Panc1 (cell line): ENCODE measurements at regions not wholly inside any gene's neighbourhood (a gene's known extent, or its start where the extent isn't known, plus 50 kb on each side); places are given as distances from the start of the nearest gene placed in this dataset.

Experiments
- ATAC-seq: fragments of 200-7000 bp; cut with Tn5 transposase; 2 replicates; pipeline ENCODE4 v1.9.1; 2020; ENCODE audit warnings: mild to moderate bottlenecking, moderate library complexity
- BruUV-seq: library from RNA; stranded (reverse); fragments of 400-500 nt; replicated peaks from 2 replicates; lab custom pipeline; 2021; lab: Mats Ljungman, UMichigan
- CTCF ChIA-PET: fragments of 300-600 bp; sonication (Branson Sonifier 250); formaldehyde crosslinking; loops from one replicate; lab custom pipeline; 2022; ENCODE audit warnings: antibody characterized with exemption; lab: Charles Lee
- POLR2A ChIA-PET: fragments of 300-600 bp; sonication (Branson Sonifier 250); formaldehyde crosslinking; loops from one replicate; lab custom pipeline; 2022; ENCODE audit warnings: antibody characterized with exemption; lab: Charles Lee
- DNase-seq: peaks from one replicate; pipeline ENCODE4 v3.0.0-alpha.2; 2010; ENCODE audit warnings: low read depth, low spot score
- H3K27ac ChIP-seq: 2 replicates; pipeline ENCODE4 v1.5.1; 2011; ENCODE audit warnings: mild to moderate bottlenecking, low read length, inconsistent platforms
- H3K27me3 ChIP-seq: fragments of 200-500 bp; sonication (Bioruptor generic); 2 replicates; pipeline ENCODE4 v1.6.0; 2014; ENCODE audit warnings: low read length, inconsistent platforms; ENCODE audit not compliant: control insufficient read depth, insufficient read depth
- H3K36me3 ChIP-seq: fragments of 200-500 bp; sonication (Bioruptor generic); 2 replicates; pipeline ENCODE4 v1.5.1; 2014; ENCODE audit warnings: inconsistent platforms, mild to moderate bottlenecking, low read length, moderate library complexity; ENCODE audit not compliant: control insufficient read depth, insufficient read depth
- H3K4me1 ChIP-seq: 2 replicates; pipeline ENCODE4 v1.5.1; 2011; ENCODE audit warnings: inconsistent platforms, mild to moderate bottlenecking, low read length, moderate library complexity; ENCODE audit not compliant: control insufficient read depth, insufficient read depth
- H3K4me3 ChIP-seq, 2 experiments: 2 replicates each; pipeline ENCODE4 v1.5.1; 2011 to 2012; ENCODE audit warnings: low read depth in 2 of 2, low read length in 2 of 2, mild to moderate bottlenecking in 2 of 2, inconsistent platforms in 1 of 2, moderate library complexity in 1 of 2
- H3K9me3 ChIP-seq: fragments of 200-500 bp; sonication (Bioruptor generic); 2 replicates; pipeline ENCODE4 v1.5.1; 2014; ENCODE audit warnings: low read depth, mild to moderate bottlenecking, inconsistent platforms, low read length, moderate library complexity; ENCODE audit not compliant: control insufficient read depth, insufficient read depth
- POLR2AphosphoS5 ChIP-seq: IDR thresholded peaks from 2 replicates; pipeline ENCODE4 v1.6.1; 2012; ENCODE audit warnings: mild to moderate bottlenecking, low read depth, low read length, moderate library complexity
- SIN3A ChIP-seq: IDR thresholded peaks from 2 replicates; pipeline ENCODE4 v1.6.1; 2012; ENCODE audit warnings: low read depth, mild to moderate bottlenecking, low read length, moderate library complexity, borderline replicate concordance; ENCODE audit not compliant: insufficient read depth
- TCF7L2 ChIP-seq: IDR thresholded peaks from 2 replicates; pipeline ENCODE4 v1.6.1; 2011; ENCODE audit warnings: mild to moderate bottlenecking, low read depth, low read length, inconsistent platforms
- in situ Hi-C: cut with HindIII; loops from 2 replicates; pipeline ENCODE4 v1.10.0; 2016; ENCODE audit warnings: low sequenced_read_pairs, low pct_unique_long_range_greater_than_20kb
- intact Hi-C: fragments of 100-400 bp; cut with micrococcal nuclease; formaldehyde crosslinking; loops from one replicate; pipeline ENCODE4 v1.10.0; 2022; ENCODE audit not compliant: unreplicated experiment
- TF ChIP-seq, protein P1 (sequence below), 2 experiments: IDR thresholded peaks; 2 replicates each; pipeline ENCODE4 v1.6.1; 2011 to 2012; ENCODE audit warnings: low read depth in 2 of 2, control low read depth in 1 of 2, low read length in 1 of 2, mild to moderate bottlenecking in 1 of 2, moderate library complexity in 1 of 2; ENCODE audit not compliant: insufficient read depth in 1 of 2
- TF ChIP-seq, protein P2 (sequence below): fragments of 450-650 bp; IDR thresholded peaks from 2 replicates; pipeline ENCODE4 v1.5.1; 2017; ENCODE audit warnings: mild to moderate bottlenecking

DNA sequence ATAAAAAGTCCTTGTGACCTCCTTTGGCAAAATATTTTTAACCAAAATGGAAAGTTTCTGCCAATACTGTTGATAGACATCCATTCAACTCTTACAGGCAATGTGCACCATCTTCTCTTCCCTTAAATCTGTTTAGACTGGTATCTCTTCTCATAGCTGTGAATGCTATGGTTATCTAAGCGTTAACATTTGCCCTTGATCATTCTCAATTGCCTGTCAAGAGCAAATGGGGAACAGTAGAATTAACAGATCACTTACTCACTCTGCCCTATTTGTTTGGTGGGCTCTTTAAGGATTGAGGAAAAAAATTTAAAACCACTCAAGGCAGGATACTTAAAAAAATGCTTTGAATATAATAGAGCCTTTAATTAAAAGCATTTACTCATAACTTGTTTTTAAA, 808.4 kb downstream of the NXPH1 start:
- intact Hi-C loops (no loop called here), in situ Hi-C loops (no loop called here)
- H3K4me3 ChIP-seq, result no peak overlapping the region
- H3K27ac ChIP-seq, result no peak overlapping the region
- H3K36me3 ChIP-seq, result no peaks in the 10 kb centered on the region
- ATAC-seq (no peak), DNase-seq (no peak)
- no peaks in the 10 kb centered on the region for H3K27me3 ChIP-seq
- no TSS peak for BruUV-seq
- no peaks in the 10 kb centered on the region for H3K4me1 ChIP-seq
- ChIA-PET CTCF (no interaction called here), POLR2A (no interaction called here)
- TF ChIP-seq, protein P1, sequence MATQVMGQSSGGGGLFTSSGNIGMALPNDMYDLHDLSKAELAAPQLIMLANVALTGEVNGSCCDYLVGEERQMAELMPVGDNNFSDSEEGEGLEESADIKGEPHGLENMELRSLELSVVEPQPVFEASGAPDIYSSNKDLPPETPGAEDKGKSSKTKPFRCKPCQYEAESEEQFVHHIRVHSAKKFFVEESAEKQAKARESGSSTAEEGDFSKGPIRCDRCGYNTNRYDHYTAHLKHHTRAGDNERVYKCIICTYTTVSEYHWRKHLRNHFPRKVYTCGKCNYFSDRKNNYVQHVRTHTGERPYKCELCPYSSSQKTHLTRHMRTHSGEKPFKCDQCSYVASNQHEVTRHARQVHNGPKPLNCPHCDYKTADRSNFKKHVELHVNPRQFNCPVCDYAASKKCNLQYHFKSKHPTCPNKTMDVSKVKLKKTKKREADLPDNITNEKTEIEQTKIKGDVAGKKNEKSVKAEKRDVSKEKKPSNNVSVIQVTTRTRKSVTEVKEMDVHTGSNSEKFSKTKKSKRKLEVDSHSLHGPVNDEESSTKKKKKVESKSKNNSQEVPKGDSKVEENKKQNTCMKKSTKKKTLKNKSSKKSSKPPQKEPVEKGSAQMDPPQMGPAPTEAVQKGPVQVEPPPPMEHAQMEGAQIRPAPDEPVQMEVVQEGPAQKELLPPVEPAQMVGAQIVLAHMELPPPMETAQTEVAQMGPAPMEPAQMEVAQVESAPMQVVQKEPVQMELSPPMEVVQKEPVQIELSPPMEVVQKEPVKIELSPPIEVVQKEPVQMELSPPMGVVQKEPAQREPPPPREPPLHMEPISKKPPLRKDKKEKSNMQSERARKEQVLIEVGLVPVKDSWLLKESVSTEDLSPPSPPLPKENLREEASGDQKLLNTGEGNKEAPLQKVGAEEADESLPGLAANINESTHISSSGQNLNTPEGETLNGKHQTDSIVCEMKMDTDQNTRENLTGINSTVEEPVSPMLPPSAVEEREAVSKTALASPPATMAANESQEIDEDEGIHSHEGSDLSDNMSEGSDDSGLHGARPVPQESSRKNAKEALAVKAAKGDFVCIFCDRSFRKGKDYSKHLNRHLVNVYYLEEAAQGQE (IDR thresholded peaks at IDR 0.05; ENCODE audit: insufficient read depth in 1 of 2, low read depth in 2 of 2, low read length in 1 of 2), result no peak
- TF ChIP-seq POLR2AphosphoS5, result no peak
- TF ChIP-seq TCF7L2, result no peak
- TF ChIP-seq SIN3A, result no peak
- TF ChIP-seq, protein P2, sequence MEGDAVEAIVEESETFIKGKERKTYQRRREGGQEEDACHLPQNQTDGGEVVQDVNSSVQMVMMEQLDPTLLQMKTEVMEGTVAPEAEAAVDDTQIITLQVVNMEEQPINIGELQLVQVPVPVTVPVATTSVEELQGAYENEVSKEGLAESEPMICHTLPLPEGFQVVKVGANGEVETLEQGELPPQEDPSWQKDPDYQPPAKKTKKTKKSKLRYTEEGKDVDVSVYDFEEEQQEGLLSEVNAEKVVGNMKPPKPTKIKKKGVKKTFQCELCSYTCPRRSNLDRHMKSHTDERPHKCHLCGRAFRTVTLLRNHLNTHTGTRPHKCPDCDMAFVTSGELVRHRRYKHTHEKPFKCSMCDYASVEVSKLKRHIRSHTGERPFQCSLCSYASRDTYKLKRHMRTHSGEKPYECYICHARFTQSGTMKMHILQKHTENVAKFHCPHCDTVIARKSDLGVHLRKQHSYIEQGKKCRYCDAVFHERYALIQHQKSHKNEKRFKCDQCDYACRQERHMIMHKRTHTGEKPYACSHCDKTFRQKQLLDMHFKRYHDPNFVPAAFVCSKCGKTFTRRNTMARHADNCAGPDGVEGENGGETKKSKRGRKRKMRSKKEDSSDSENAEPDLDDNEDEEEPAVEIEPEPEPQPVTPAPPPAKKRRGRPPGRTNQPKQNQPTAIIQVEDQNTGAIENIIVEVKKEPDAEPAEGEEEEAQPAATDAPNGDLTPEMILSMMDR, result no peak
- no peaks in the 10 kb centered on the region for H3K9me3 ChIP-seq

DNA sequence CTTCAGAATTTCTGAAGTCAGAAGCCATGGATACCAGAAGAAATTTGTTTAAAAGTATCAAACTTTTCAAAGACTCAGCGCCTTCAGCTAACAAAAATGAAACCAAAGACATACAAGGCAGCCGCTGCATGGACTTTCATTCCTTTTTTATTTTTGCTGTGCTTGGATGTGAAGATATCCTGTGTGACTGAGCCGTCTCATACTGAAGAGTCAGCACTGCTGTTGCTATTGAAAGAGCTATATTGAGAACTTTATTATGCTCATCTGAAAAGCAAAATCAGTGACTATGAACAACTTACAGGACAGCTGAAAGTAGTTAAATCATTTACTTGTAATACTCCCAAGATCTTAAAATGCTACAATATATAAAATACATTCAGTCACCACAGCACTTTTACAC, 809.2 kb downstream of the NXPH1 start:
- Histone ChIP-seq H3K36me3 (no peaks in the 10 kb centered on the region), H3K27ac (no peak overlapping the region), H3K4me3 (0 out of 4 replicates have a peak overlapping the region, but pooled peaks of 1 of the 2 experiments have one; percentile 3), H3K4me1 (no peaks in the 10 kb centered on the region), H3K27me3 (no peaks in the 10 kb centered on the region), H3K9me3 (no peaks in the 10 kb centered on the region; the same call in 1 of the 2 replicates)
- ATAC-seq (no peak), DNase-seq (no peak)
- BruUV-seq, result no TSS peak
- TF ChIP-seq POLR2AphosphoS5 (no peak), TCF7L2 (no peak), SIN3A (no peak)
- TF ChIP-seq, protein P1 (IDR thresholded peaks at IDR 0.05; ENCODE audit: insufficient read depth in 1 of 2, low read depth in 2 of 2, low read length in 1 of 2), result no peak
- TF ChIP-seq, protein P2, result no peak
- intact Hi-C loops, result no loop called here
- ChIA-PET CTCF (no interaction called here), POLR2A (no interaction called here)
- in situ Hi-C loops, result no loop called here
